ENCODE measurements at regions not wholly inside any gene's neighbourhood (a gene's known extent, or its start where the extent isn't known, plus 50 kb on each side); places are given as distances from the start of the nearest gene placed in this dataset.

DNA sequence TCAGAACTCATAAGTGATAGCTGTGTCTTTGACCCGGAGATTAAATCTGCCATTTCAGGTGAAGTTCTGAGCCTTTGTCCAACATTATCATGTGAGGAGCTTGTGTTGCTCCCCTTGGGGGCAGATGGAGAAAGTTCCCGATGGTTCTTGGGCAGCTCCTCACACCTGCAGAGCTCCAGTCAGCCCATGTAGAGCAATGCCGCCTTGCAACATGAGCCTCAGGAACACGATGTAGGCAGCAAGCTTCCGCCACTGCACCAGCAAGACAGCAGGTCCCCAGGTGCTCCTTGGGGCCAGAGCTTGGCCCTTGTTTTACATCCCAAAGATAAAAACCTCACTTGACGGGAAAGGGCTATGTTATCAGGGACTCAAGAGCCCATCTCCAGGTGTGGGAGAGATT is 292.7 kb downstream of the IRX1 start:
- DNase-seq, result no peak

GRCh38 chr5:3889412-3890142 is 293.9 kb downstream of the IRX1 start:
- no peak for DNase-seq

- no peak for DNase-seq
Observed at GRCh38 chr5:3891113-3891512, 295.5 kb downstream of the IRX1 start.

GRCh38 chr5:3893527-3893926 is 297.9 kb downstream of the IRX1 start:
- DNase-seq, result no peak

DNA sequence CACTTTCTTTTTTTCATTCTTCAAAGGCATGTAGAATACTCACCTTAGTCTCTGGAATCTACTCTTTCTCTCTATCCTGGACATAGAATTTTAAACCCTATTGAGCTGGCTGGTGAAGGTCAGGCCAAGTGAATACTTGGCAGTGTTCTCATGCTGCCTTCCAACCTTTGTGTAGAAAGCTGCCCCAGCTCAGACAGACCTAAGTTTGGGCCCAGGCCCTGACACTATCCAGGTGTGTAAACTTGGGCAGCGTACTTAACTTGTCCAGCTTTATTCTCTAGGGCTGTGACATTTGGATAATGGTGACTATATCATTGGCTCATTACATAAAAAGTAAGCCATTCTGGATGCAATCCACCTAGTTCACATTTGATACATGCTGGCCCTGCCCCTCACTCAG is 298.3 kb downstream of the IRX1 start:
- DNase-seq, result no peak

- DNase-seq, result no peak
Observed at GRCh38 chr5:3896098-3896497, 300.5 kb downstream of the IRX1 start.

DNA sequence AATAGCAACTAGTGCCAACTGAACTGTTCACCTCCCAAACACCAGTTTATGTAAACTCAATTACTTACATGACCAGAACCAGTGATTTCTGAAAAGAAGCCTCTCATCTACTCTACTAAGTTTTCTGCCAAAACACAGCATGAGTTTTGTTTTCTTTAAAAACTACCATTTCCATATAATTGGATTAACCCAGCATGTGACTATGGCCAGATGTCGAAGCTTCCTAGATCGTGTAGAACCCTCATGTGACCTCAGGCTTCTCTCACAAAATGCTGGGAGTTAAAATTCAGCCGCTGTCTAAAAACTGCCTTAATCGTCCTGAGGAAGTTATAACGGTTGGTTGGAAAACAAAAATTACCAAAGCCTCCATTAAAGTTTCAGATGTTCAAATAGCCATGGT is 303.5 kb downstream of the IRX1 start:
- DNase-seq, result no peak

DNA sequence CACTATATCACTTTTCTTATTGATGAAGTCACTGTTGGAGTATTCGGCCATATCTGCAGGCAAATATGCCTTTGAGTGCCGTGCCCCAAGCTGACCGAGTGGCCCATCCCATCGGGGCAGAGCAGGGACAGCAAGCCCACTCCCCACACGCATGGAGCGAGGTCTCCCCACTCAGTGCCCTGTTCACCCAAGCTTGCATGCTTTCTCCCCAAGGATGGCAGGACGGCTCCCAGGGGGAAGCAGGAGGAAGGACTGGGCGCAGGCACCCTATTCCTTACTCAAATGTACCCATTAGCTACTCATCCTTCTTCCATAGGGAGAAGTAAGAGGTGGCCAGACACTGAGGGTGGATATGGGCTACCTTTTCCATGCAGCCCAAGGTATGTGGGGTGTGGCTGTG is 309.0 kb downstream of the IRX1 start:
- DNase-seq, result no peak

- DNase-seq, result no peak
Observed at GRCh38 chr5:3905031-3905430, 309.4 kb downstream of the IRX1 start.

DNA sequence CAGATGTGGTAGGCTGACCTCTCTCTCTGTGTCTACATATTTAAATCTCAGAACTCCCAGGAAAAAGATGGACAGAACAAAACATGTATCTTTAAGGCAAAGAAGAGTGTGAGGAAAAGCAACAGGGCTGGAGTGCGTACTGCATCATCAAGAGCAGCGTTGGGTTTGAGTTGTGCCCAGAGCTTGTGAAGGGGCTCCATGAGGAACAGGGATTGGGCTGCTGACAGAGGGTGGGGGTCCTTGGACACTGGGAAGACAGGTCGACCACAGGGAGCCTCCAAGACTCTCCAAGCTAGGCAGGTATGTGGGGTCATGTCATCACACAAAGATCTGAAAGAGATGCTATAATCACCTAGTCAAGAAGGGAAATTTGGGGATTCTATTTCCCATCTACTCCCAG is 309.9 kb downstream of the IRX1 start:
- DNase-seq, result no peak

GRCh38 chr5:3911111-3911510 is 315.5 kb downstream of the IRX1 start:
- DNase-seq, result no peak

DNA sequence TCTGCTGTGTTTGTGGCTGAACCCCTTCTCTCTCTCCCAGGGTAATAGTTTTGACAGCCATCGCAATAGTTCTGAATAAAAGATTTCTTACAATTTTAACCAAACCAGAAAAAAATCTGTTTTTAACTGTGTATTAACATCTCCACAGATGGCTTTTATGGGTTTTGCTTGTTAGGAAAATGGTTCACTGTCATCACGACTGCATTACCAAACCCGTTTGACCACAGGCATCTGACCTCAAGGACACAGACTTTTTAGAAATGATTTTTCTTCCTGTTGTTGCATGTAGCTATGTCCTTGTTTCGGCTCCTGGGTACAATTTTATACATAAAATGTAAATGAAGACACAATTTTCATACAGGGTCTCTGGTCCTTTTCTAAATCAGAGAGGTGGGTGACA is 316.1 kb downstream of the IRX1 start:
- no peak for DNase-seq

DNA sequence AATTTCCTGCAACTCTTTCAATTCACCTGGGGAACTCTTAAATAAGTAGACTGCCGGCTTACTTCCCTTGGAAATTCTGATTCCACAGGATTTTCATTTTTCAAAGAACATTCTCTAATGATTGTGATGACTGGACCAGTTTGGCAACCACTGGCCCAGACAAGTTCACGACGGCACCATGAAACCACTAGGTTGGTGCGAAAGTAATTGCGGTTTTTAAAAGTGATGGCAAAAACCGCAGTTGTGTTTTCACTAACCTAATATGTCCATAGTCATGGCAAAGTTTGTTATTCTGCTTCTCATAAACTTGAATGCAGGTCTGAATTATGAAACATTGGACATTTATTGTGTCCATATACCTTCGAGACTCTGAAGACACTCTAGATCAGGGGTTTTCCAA is 317.2 kb downstream of the IRX1 start:
- DNase-seq, result no peak

DNA sequence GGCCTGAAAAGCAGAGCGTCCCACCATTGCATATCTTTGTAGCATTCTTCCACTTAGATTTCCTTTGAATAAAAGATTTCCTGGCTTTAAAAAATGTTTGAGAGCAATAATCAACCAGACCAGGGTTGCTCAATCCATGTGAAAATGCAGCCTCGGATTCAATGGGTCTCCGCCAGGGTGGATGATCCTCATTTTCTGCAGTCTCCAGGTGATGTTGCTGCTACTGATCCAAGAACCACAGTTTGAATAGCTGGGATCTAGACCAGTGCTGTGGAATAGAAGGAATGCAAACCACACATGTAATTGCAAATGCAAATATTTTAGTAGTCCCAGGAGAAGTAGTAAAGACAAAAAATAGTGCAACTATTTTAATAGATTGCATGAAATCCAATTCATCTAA is 317.6 kb downstream of the IRX1 start:
- no peak for DNase-seq

GRCh38 chr5:3925022-3925421 is 329.4 kb downstream of the IRX1 start:
- DNase-seq, result no peak

DNA sequence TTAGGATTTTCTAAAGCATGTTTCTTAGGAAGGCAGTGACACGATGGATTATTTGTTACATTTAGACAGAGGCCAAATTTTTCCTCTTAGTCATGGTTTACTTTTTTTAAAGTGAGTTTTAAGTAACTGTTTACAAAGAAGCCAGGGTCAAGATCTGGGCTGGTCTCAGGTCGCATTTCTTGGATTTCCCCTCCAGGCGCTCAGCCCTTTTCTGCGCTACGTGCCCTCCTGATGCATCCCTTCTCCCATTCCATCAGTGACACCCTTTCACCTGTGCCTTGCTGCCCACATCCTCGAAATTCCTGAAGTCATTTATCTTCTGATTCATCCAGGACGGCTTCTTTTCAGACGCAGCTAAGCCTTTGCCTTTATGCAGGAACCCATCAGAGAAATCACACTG is 330.3 kb downstream of the IRX1 start:
- DNase-seq, result no peak

DNA sequence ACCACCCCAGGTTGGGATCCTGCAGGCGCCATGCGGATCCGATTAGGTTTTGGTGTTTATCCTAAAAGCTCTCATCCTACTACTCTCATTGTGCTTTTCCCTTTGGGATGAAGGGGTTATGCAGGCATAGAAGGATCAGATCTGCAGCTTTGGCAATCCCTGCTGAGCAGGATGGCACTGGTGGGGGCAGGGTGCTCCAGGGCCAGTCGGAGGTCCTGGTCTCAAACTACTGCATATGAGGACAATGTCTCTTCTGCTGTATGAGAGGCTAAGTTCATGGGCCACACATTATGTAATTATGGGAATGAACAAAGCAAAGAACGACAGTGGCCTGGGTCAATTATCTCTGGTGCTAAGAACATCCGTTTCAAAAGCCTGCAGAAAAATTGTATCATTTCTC is 334.2 kb downstream of the IRX1 start:
- no peak for DNase-seq

DNA sequence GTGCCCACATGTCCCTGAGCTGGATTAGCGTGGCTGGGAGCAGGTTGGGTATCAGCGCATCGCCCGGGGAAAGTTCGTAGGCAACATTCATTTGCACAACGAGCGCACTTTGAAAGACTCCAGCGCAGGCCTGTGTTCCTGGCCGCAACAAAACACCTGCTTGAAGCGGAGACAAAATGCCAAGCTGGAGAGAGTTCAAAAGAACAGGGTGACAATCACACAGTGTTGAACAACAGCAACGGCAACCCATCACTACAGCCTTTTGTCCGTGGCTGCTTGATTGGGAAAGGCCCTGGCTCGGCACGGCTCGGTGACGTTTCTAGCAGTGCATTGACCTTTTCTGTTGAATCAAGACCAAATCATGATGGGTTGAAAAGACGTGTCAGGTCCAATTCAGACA is 336.3 kb downstream of the IRX1 start:
- DNase-seq, result no peak

GRCh38 chr5:3933536-3933935 is 337.9 kb downstream of the IRX1 start:
- DNase-seq, result no peak

DNA sequence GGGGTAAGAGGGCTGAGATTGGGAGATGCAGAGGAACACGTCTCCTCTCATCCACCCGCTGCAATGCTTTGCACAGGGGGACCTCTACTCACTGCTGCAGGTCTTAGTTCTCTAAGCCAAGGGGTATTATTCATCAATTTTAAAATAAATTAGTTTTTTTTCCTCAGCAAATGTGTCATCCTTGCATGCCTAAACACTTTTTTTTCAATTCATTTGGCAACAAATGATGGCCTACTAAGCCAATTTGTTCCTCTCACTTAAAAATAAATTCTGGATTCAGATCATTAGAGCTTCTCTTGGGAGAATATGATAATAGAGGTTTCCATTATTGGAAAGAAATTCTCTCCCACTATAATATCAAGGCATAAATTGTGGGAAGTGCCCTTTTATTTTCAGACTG is 338.3 kb downstream of the IRX1 start:
- no peak for DNase-seq

DNA sequence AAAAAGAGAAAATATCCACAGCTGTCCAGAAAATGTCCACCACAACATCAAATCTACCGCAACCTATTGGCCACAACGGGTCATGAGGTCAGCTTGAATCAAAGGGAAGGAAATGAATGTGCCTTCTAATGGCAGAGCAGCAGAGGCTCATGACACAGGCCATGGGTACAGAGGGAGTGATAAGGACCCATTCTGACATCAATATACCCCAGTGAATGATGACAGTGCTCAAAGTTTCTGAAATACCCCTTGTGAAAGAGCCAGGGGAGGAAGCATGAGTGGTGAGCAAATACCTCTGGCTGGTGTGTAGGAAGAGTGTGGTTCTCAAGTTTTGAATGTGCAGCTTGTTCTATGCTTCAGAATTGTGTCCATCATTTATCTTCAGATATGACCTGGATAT is 348.2 kb downstream of the IRX1 start:
- no peak for DNase-seq

GRCh38 chr5:3944930-3945329 is 349.3 kb downstream of the IRX1 start:
- no peak for DNase-seq

DNA sequence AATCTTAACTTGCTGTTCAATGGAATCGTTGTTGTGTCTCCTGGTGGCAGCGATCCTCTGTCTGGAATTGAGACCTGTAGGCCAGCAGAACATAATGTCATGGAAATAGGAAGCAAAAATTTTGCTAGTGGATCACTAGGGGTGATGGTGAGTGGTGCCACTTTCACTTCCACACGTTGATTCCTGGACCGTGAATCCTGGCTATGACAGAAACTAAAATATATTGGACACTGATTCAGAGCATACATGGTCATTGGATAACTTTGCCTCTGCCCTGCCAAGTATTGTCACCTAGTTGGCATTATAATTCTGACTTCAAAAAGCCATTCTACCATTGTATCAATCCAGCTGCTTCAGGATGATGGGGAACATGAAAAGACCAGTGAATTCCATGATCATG is 353.2 kb downstream of the IRX1 start:
- DNase-seq, result no peak

DNA sequence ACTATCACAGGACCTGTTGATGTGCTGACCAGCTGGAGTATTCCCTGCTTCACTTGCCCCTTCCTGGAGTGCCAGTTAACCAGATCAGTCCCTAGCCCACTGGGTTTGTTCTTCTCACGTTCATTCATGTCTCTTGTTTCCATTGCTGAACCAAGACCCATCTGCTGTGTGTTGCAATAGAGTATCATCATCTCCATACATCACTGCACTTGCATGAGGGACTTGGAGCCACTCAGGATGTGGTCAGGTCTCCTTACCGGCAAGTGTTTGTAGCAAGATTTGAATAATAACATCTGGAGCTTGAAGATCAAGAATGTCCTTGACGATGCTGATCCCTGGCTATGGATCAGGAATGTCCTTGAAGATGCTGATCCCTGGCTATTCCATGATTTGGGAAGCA is 358.6 kb downstream of the IRX1 start:
- no peak for DNase-seq

GRCh38 chr5:3954633-3955032 is 359.0 kb downstream of the IRX1 start:
- no peak for DNase-seq

Measured in right lung (tissue), 2 donors.